Fibroblast of skin of scalp (primary cell): ENCODE measurements at regions not wholly inside any gene's neighbourhood (a gene's known extent, or its start where the extent isn't known, plus 50 kb on each side); places are given as distances from the start of the nearest gene placed in this dataset.

Experiments used
- DNase-seq: peaks from one replicate; pipeline ENCODE4 v3.0.0-alpha.2; 2013

DNA sequence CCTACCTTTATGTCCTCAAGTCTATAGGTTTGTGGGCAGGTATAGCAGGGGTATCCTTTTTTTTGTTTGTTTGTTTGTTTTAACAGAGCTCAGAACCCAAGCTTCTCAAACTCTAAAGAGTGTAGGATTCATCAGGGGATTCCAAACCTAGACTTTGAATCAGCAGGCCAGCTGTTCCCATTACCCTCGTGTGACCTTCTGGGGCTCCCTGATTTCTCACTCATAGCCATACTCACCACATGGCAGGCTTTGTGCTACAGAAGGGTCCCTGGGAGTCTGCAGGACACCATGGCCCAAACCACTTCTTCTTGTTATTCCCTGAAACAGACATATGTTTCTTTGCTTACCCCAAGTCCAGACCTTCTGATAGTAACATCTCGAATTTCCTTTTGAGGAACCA, 350.8 kb upstream of the TSHZ2 start:
- DNase-seq = no peak

GRCh38 chr20:52619671-52620070, 352.5 kb upstream of the TSHZ2 start:
- DNase-seq = no peak

DNA sequence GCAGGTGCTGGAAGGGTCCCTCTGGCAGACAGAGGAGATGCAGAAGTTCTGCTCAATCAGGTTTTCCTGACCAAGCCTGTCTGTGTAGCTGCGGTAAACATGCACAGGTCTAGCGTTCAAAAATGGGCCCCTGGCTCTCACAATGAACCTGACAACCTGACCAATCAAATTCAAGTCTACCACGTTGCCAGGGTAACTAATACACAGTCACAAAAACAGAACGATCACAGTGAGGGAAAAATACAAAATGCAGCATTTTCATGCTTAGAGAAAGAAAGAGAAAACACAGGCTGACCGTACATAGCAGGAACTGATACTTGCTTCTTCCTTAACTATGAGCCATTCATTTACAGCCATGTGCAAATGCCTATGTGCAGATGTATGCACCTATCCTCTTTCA, 353.1 kb upstream of the TSHZ2 start:
- no peak for DNase-seq

GRCh38 chr20:52616629-52617028, 355.5 kb upstream of the TSHZ2 start:
- no peak for DNase-seq

- DNase-seq = peak; percentile 48
Observed at GRCh38 chr20:52614051-52614863, 357.9 kb upstream of the TSHZ2 start.

DNA sequence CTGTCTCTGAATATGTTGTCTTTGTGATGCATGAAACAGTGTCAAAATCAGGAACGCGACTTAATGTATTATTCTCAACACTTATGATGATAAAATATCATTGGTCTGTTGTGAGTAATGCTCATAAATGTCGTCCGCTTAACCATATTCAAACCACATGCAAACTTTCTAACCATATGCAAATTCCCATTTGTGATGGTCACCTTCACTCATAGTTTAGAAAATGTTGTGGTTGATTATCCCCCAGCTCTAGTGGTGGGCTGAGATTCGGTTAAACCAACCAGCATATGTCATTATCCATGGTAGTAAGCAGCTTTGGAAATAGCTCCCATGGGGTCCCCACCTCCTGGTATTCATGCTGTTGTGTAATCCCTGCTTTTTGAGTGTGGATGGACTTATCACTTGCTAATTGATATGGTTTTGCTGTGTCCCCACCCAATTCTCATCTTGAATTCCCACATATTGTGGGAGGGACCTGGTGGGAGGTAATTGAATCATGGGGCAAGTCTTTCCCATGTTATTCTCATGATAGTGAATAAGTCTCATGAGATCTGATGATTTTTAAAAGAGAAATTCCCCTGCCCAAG, 360.0 kb upstream of the TSHZ2 start:
- DNase-seq = peak; percentile 27

- DNase-seq = no peak
Observed at GRCh38 chr20:52610749-52611148, 361.4 kb upstream of the TSHZ2 start.

DNA sequence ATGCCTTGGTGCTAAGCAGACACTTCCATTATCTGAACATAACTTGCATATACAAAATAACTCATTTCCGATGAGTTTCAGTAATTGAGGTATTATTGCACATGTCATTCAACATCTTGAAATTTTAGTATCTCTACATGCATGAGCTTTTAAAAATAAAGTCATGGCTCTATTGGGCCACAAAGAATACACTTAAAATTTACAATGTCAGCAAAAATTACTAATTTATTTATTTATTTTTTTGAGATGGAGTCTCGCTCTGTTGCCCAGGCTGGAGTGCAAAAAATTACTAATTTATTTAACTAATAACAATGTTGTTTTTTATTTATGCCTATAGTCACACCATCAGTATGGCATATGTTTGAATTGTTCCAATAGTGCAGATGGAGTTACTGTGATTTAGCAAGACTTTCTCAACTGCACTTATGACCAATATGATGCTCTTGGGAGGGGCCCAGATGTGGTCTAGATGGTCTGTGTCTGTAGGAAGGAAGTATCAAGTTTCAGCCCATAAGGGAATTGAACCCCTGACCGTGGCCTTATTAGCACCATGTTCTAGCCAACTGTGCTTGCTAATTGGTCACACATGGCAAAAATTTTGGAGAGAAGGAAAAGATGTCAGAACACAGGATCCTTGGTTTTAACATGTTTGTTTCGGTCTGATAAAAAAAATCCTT, 370.7 kb upstream of the TSHZ2 start:
- DNase-seq = peak; percentile 33

DNA sequence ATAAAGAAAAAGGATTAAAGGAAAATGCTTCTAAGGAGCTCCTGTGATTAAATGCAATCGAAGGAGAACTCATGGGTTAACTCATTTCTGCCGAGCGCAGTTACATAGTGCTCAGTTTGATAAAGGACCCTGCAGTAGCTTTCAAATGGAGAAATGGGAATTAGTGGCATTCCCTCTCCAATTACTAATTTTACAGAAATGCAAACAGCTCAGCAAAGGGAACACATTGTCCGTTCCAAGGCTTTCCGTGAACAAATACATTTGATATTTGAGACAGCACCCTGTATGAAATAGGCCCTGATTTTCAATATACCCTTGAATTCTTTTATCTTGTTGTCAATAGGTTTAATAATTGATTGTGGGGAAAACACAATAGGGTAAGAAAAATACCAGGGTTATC, 375.9 kb upstream of the TSHZ2 start:
- DNase-seq = no peak

- DNase-seq = no peak
Observed at GRCh38 chr20:52595518-52595917, 376.6 kb upstream of the TSHZ2 start.

GRCh38 chr20:52593654-52594053, 378.5 kb upstream of the TSHZ2 start:
- no peak for DNase-seq

- DNase-seq = no peak
Observed at GRCh38 chr20:52592567-52592966, 379.6 kb upstream of the TSHZ2 start.

DNA sequence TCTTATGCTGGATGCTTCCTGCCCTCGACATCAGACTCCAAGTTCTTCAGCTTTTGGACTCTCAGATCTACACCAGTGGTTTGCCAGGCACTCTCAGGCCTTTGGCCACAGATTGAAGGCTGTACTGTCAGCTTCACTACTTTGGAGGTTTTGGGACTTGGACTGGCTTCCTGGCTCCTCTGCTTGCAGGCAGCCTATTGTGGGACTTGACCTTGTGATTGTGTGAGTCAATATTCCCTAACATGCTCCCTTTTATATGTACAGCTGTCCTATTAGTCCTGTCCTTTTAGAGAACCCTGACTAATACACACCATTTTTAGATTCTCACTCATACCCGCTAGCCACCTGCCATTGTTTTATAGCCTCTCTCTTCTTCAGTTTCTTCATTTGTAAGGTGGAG, 382.1 kb upstream of the TSHZ2 start:
- no peak for DNase-seq

GRCh38 chr20:52589251-52589812, 382.8 kb upstream of the TSHZ2 start:
- DNase-seq = no peak

DNA sequence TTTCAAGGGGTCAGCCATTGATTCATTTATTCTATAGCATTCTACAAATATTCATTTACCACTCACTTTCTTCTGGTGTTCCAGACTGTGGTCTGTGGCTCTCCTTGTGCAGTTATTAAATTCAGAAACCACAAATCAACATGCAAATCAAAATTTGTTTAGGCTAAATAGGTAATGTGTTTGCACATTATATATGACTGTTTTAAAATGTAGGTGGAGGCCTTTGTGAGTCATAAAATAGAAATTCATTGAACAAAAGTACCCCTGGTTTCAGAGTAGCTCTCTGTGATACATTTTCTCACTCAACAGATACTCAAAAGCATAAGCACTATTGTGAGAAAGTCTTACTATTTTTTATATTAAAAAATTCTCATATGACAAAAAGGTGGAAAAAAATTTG, 385.5 kb upstream of the TSHZ2 start:
- no peak for DNase-seq

- DNase-seq = no peak
Observed at GRCh38 chr20:52585333-52585732, 386.8 kb upstream of the TSHZ2 start.

DNA sequence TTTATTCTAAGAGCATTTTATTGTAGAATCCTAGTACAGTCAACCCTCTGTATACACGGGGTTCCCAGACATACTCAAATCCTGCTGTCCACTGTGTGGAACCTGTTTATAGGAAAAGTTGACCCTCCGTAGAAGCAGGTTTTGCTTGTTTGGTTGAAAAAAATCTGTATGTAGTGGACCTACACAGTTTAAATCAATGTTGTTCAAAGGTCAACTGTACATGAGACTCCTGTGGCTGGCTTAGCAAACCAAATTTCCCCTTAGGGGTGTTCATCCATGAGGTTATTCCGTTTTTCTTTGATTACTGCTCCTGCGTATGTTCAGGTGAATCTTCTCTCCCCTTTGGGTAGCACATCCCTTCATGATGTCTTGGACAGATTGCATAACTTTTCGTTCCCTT, 387.0 kb upstream of the ZFP64 start:
- DNase-seq = no peak

- no peak for DNase-seq
Observed at GRCh38 chr20:52577696-52578095, 386.1 kb upstream of the ZFP64 start.

DNA sequence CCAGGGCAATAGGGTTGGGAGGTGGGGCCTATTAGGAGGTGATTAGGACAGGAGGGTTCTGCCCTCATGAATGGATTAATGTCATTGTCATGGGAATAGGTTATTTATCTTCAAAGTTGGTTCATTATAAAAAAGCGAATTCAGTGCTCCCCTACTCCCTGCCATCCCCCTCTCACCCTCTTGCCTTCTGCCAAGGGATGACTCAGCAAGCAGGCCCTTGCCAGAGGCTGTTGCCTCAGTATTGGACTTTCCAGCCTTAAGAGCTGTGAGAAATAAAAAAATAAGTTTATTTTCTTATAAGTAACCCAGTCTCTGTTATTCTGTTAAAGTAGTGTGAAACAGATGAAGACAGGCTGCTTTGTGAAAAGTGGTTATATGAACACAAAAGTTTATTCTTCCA, 381.1 kb upstream of the ZFP64 start:
- peak; percentile 31 for DNase-seq

DNA sequence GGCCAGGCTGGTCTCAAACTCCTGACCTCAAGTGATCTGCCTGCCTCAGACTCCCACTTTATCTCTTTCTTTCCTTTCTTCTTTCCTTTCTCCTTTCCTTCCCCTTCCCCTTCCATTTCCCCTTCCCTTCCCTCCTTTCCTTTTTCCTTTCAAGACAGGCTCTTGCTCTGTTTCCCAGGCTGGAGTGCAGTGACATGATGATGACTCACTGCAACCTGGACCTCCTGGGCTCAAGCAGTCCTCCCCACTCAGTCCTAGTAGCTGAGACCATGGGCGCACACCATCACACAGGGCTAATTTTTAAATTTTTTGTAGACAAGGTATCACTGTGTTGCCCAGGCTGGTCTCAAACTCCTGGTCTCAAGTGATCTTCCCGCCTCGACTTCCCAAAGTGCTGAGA, 377.6 kb upstream of the ZFP64 start:
- peak; percentile 8 for DNase-seq

- no peak for DNase-seq
Observed at GRCh38 chr20:52565614-52566013, 374.0 kb upstream of the ZFP64 start.

- no peak for DNase-seq
Observed at GRCh38 chr20:52564594-52564993, 373.0 kb upstream of the ZFP64 start.

DNA sequence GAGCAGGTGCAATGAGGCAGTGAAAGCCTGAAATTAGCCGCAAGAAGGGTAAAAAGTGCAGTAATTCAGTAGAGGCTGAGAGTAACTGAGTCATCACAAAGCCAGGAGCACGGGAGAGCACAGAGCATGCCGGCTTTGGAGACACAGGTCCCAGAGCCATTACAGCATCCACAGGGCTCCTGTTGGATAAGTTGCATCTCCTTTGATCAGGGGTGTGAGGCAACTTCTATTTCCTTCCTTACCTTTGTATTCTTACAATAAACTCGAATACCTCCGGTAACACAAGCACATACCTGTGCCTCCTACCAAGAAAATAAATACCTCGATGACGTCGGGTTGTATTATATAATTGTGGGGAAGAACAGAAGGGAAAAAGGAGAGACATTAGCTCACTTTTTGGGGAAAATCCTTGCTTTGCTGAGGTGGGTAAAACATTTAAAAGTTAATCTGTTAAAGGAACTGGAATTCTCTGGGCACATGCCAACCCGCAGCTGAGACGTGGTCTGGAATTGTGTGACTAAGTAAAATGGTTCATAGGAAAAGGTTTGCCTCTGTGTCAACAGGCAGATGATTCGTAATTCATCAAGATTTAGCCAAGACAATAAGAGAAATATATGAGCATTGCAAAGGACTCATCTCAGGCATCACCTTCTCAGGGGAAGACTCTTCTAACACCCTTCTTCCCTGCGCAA, 360.7 kb upstream of the ZFP64 start:
- DNase-seq = peak; percentile 81
